Stimulated activated CD8-positive, alpha-beta memory T cell treated with anti-CD3 and anti-CD28 coated beads, Interleukin-15, amount 100 ng/mL, for 48 hours (primary cell): ENCODE measurements at regions not wholly inside any gene's neighbourhood (a gene's known extent, or its start where the extent isn't known, plus 50 kb on each side); places are given as distances from the start of the nearest gene placed in this dataset.
"Not testable (repeated sequence)": the region's sequence is repeated elsewhere in the genome, so short reads cannot be mapped to it uniquely, and the experiment has no call there.

Experiments used
- DNase-seq, 2 donors: peaks; one replicate each; pipeline ENCODE4 v3.0.0-alpha.2; 2020; ENCODE audit warnings: low read depth in 2 of 2

GRCh38 chr7:69228212-69228811, 370.0 kb upstream of the AUTS2 start:
- no peak for DNase-seq

GRCh38 chr7:69232445-69233376, 365.6 kb upstream of the AUTS2 start:
- no peak for DNase-seq

GRCh38 chr7:69237541-69237940, 360.7 kb upstream of the AUTS2 start:
- no peak for DNase-seq

- no peak for DNase-seq
Observed at GRCh38 chr7:69243016-69243415, 355.3 kb upstream of the AUTS2 start.

GRCh38 chr7:69244701-69245100, 353.6 kb upstream of the AUTS2 start:
- no peak for DNase-seq

DNA sequence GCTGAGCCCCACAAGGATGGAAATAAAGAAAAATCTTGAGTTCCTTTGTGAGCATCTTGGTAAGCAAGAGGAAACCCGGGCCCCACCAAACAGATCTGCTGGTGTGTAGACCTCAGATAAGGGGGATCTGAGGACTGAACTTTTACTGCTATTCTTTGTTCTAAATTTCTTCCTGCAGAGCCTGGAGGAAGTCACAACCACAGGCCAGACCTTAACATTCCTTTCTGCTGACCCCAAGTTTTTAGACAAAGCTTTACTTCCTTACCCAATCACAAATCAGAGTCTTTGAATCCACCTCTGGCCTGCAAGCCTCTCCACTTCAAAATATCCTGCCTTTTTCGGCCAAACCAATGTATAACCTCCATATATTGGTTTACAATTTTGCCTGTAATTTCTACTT, 352.6 kb upstream of the AUTS2 start:
- no peak for DNase-seq

- DNase-seq, result no peak
Observed at GRCh38 chr7:69246758-69247157, 351.5 kb upstream of the AUTS2 start.

GRCh38 chr7:69248382-69248828, 349.9 kb upstream of the AUTS2 start:
- not testable (repeated sequence) for DNase-seq

- DNase-seq, result no peak
Observed at GRCh38 chr7:69250958-69251357, 347.3 kb upstream of the AUTS2 start.

- no peak for DNase-seq
Observed at GRCh38 chr7:69254643-69255042, 343.6 kb upstream of the AUTS2 start.

- no peak for DNase-seq
Observed at GRCh38 chr7:69256634-69257081, 341.6 kb upstream of the AUTS2 start.

- no peak for DNase-seq
Observed at GRCh38 chr7:69257592-69257991, 340.7 kb upstream of the AUTS2 start.

- no peak for DNase-seq
Observed at GRCh38 chr7:69259445-69259844, 338.8 kb upstream of the AUTS2 start.

DNA sequence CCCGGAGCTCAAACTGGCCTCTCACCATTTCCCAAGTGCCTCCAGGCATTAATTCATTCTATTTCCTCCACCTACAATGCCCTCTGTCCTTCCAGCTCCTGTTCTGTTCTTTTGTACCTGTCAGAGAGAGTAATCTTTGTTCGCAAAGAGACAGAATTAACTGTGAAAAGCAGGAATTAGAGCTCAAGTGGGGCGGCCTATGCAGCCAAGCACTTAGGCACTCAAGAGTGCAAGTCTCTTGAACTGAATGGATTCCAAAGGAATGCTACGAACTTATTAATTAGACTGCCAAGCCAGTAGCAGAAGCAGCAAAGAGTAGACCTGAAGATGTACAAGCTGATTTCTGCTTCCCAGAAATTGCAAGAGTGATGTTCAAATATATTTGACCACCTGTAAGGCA, 338.3 kb upstream of the AUTS2 start:
- no peak for DNase-seq

DNA sequence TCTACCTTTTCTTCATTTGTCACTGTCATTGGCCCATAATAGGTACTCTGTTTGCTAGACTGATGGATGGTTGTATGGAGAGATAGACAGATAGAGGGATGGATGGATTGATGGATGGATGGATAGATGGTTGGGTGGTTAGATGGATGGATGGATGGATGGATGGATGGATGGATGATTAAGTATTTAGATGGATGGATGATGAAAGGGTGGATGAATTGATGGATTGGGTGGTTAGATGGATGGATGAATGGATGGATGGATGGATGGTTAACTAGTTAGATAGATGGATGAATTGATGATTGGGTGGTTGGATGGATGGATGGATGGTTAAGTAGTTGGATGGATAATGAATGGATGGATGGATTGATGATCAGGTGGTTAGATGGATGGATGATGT, 334.7 kb upstream of the AUTS2 start:
- no peak for DNase-seq

DNA sequence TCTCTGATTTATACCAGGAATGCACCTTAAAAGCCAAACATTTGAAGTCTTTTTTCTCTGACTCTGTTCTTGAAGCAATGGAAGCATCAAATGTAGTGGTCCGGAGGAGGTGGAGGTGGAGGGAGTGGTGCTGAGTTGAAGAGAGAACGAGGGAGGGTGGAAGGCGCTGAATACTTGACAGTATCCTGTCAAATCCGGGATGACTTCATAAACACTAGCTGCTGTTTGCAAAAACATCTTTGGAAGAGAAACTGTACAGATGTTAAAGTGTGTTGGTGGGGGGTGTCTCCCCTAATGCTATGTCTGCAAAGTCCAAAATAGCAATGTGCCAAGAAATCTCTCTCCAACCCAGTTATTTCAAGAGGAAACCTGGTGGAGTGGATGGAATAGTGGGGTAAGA, 328.5 kb upstream of the AUTS2 start:
- no peak for DNase-seq

DNA sequence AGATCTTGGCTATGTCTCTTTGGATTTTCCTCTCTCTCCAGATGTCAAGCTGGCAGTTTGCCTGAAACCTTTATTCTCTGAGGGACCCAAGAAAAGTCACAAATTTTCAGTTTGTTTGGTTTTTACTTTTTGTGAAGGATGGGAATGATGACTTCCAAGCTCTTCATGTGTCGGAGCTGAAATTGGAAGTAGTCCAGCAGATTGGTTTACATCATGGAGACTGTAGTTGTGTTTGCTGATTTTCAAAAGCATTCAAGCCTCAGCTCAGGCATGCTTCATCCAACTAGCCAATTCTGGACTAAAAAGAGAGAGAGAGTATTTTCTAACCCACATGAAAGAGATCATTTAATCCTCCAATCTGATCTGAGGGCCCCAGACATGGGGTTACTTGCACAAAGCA, 326.2 kb upstream of the AUTS2 start:
- DNase-seq, result no peak

DNA sequence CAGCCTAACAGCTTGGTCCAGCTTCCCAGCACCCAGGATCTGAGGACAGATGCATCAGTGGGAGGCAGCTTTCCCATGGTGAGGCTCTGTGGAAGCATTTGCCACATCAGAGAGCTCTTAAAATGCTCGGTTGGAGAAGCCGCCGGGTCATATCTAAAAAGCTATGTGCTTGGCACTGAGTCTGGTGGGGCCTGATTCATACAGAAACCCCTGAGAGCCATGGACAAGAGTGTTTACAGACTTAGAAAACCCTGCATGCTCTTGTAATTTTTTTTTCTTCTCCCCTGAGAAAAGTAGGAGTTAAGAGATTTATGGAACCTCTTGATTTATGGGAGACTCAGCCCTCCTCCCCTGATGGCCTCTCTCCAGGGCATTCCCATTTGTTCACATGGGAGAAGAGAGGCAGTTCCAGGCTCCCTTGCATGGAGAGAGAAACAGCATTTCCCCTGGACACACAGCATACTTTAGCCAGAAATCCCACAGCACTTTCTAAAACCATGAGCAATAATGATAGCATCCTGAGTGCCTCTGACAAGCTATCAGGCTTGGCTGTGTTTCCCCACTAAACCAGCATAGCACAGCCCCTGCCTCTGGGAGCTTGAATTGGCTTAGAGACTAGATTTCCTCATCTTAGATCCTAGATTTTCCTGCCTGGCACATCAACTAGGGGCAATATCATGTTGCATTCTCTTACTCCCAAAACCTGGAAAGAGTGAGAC, 322.1 kb upstream of the AUTS2 start:
- DNase-seq, result no peak

DNA sequence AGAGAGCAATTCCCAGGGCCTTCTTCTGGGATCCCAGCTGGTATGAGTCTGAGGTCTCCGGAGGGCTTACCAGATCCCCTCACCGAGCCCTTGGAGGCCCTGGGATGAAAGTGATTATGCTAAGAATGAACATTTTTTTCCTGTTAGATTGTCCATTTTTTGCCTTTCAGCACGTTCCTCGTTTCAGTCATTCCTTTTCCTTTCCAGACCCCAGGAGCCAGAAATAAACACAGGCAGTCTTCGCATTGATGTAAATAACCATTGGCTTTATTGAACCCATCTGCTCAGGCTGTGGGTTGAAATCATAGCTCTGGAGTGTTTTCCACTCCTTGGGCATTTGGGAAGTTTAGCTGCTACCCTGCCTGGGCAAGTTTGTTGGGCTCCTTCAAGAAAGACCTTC, 320.9 kb upstream of the AUTS2 start:
- no peak for DNase-seq

DNA sequence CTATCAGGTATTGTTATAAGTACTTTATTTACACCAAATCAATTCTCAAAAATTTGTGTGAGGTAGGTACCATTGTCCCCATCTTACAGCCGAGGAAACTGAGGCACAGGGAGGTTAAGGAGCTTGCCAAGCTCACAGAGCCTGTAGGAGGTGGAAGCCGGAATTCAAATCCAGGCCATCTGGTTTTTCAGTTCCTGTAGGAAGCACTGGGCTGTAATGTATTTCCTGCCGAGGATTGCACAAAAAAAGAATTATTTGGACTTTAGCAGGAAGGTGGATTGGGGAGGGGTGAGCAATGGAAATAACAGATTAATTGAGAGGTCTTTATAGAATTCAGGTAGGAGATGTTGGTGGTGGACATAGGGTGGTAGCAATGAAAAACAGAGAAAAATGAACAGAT, 315.3 kb upstream of the AUTS2 start:
- DNase-seq, result no peak

DNA sequence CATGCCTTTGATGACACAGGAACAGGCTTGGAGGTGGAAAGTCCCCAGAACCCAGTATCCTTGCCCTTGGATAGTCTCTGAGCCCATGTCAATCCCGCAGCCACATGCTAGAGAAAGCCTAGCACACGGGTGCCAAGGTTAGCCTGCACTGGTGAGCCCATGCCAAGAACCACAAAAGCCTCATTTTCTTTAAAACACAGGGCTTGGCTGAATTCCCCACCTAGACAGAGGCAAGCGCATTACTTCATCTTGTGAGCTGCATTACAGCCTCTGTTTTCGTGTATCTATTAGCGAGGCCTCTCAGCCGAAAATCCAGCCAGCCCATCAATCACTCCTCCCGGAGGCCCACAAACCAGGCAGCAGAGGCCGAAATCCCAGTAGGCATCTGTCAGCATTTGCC, 314.9 kb upstream of the AUTS2 start:
- DNase-seq, result no peak

GRCh38 chr7:69285854-69286253, 312.4 kb upstream of the AUTS2 start:
- no peak for DNase-seq

DNA sequence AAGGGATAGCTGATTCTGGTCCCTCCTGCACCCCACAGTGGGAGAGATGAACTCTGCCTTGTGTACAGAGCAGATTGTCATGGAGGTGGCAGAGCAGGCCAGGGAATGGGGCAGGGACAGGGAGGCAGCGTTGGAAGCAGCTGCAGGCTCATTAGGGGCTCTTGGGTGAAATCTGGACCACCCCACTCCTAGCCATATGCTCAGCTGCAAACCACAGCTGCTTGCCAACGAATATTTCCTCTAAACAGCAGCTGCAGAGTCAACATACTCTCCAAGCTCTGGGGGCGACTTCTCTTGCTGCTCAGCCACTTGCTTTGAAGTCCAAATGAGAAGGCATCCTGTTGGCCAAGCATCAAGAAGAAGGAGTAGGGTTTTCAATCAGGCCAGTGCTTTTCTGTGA, 302.3 kb upstream of the AUTS2 start:
- no peak for DNase-seq
